ENCODE measurements at regions not wholly inside any gene's neighbourhood (a gene's known extent, or its start where the extent isn't known, plus 50 kb on each side); places are given as distances from the start of the nearest gene placed in this dataset.

- Histone ChIP-seq H3K36me3 (no peaks in the 10 kb centered on the region), H3K9me3 (ENCODE audit: severe bottlenecking) (no peaks in the 10 kb centered on the region), H3K27me3 (ENCODE audit: insufficient read depth, low read depth, severe bottlenecking) (no peaks in the 10 kb centered on the region), H3K27ac (peak overlapping the region; percentile 60), H3K4me3 (ENCODE audit: low read depth, low read length) (no peak overlapping the region)
- DNase-seq = peak; percentile 37
- no peak for TF ChIP-seq CTCF (IDR thresholded peaks at IDR 0.05; ENCODE audit: low read depth, low read length)
Observed at GRCh38 chr20:24870881-24871280, 78.2 kb upstream of the CST7 start.

GRCh38 chr20:24871480-24872213 is 77.4 kb upstream of the CST7 start:
- Histone ChIP-seq H3K36me3 (no peaks in the 10 kb centered on the region), H3K27me3 (ENCODE audit: insufficient read depth, low read depth, severe bottlenecking) (no peaks in the 10 kb centered on the region), H3K9me3 (ENCODE audit: severe bottlenecking) (no peaks in the 10 kb centered on the region), H3K4me3 (ENCODE audit: low read depth, low read length) (no peak overlapping the region), H3K27ac (peak overlapping the region; percentile 60)
- TF ChIP-seq CTCF (IDR thresholded peaks at IDR 0.05; ENCODE audit: low read depth, low read length) = no peak
- DNase-seq = no peak

GRCh38 chr20:24872291-24873024 is 76.6 kb upstream of the CST7 start:
- Histone ChIP-seq H3K4me3 (ENCODE audit: low read depth, low read length) (no peak overlapping the region), H3K36me3 (no peaks in the 10 kb centered on the region), H3K27ac (peak overlapping the region; percentile 60), H3K9me3 (ENCODE audit: severe bottlenecking) (no peaks in the 10 kb centered on the region), H3K27me3 (ENCODE audit: insufficient read depth, low read depth, severe bottlenecking) (no peaks in the 10 kb centered on the region)
- peak; percentile 91 for DNase-seq
- TF ChIP-seq CTCF (IDR thresholded peaks at IDR 0.05; ENCODE audit: low read depth, low read length) = peak; percentile 67

GRCh38 chr20:24873025-24873620 is 75.9 kb upstream of the CST7 start:
- Histone ChIP-seq H3K36me3 (no peaks in the 10 kb centered on the region), H3K27ac (peak overlapping the region; percentile 57), H3K9me3 (ENCODE audit: severe bottlenecking) (no peaks in the 10 kb centered on the region), H3K4me3 (ENCODE audit: low read depth, low read length) (no peak overlapping the region), H3K27me3 (ENCODE audit: insufficient read depth, low read depth, severe bottlenecking) (no peaks in the 10 kb centered on the region)
- TF ChIP-seq CTCF (IDR thresholded peaks at IDR 0.05; ENCODE audit: low read depth, low read length) = no peak
- no peak for DNase-seq

GRCh38 chr20:24875078-24875477 is 74.0 kb upstream of the CST7 start:
- no peaks in the 10 kb centered on the region for H3K27me3 ChIP-seq (ENCODE audit: insufficient read depth, low read depth, severe bottlenecking)
- no peaks in the 10 kb centered on the region for H3K36me3 ChIP-seq
- no peaks in the 10 kb centered on the region for H3K9me3 ChIP-seq (ENCODE audit: severe bottlenecking)

More at GRCh38 chr20:24875078-24875477, 74.0 kb upstream of the CST7 start:
- DNase-seq = no peak
- no peak for TF ChIP-seq CTCF (IDR thresholded peaks at IDR 0.05; ENCODE audit: low read depth, low read length)
- no peak overlapping the region for H3K4me3 ChIP-seq (ENCODE audit: low read depth, low read length)
- H3K27ac ChIP-seq = no peak overlapping the region

All from WERI-Rb-1 (cell line).